Subcutaneous abdominal adipose tissue (tissue), 5 donors: ENCODE measurements at regions not wholly inside any gene's neighbourhood (a gene's known extent, or its start where the extent isn't known, plus 50 kb on each side); places are given as distances from the start of the nearest gene placed in this dataset.

Experiments
- H3K27ac ChIP-seq: one replicate; pipeline ENCODE4 v1.7.0; 2013; ENCODE audit warnings: low read depth, mild to moderate bottlenecking, inconsistent platforms, low read length, moderate library complexity
- H3K27me3 ChIP-seq, 5 donors: one replicate each; pipeline ENCODE4 v1.7.0; 2013; ENCODE audit warnings: low read length in 5 of 5, inconsistent platforms in 1 of 5; ENCODE audit not compliant: control insufficient read depth in 5 of 5, insufficient read depth in 4 of 5
- H3K36me3 ChIP-seq, 5 donors: one replicate each; pipeline ENCODE4 v1.7.0; 2013; ENCODE audit warnings: low read length in 5 of 5; ENCODE audit not compliant: control insufficient read depth in 5 of 5, insufficient read depth in 5 of 5
- H3K4me1 ChIP-seq, 5 donors: one replicate each; pipeline ENCODE4 v1.7.0; 2013; ENCODE audit warnings: low read length in 5 of 5, mild to moderate bottlenecking in 3 of 5, moderate library complexity in 1 of 5; ENCODE audit not compliant: control insufficient read depth in 5 of 5, insufficient read depth in 5 of 5
- H3K4me3 ChIP-seq, 5 donors: one replicate each; pipeline ENCODE4 v1.7.0; 2013; ENCODE audit warnings: low read length in 5 of 5, low read depth in 1 of 5
- H3K9ac ChIP-seq, 5 donors: one replicate each; pipeline ENCODE4 v1.7.0; 2013; ENCODE audit warnings: low read length in 5 of 5, mild to moderate bottlenecking in 4 of 5, moderate library complexity in 3 of 5
- H3K9me3 ChIP-seq, 5 donors: one replicate each; pipeline ENCODE4 v1.7.0; 2013; ENCODE audit warnings: low read length in 5 of 5; ENCODE audit not compliant: control insufficient read depth in 5 of 5
- donor health status: healthy.
- donor health status: healthy.
- donor health status: healthy.
- donor health status: healthy.
- donor health status: healthy.

GRCh38 chr10:28429573-28430216 lies 103.2 kb upstream of the WAC start:
- H3K36me3 ChIP-seq = no peaks in the 10 kb centered on the region
- H3K27me3 ChIP-seq = no peaks in the 10 kb centered on the region
- H3K9ac ChIP-seq = no peak overlapping the region
- peaks cover 0 to 2% (median 0%) of the 10 kb centered on the region in 5 donors for H3K9me3 ChIP-seq
- H3K27ac ChIP-seq = no peak overlapping the region
- peaks cover 3 to 7% (median 3%) of the 10 kb centered on the region in 5 donors for H3K4me1 ChIP-seq
- H3K4me3 ChIP-seq = no peak overlapping the region

GRCh38 chr10:28431139-28431538 lies 101.8 kb upstream of the WAC start:
- Histone ChIP-seq H3K4me1 (peaks cover 3 to 7% (median 3%) of the 10 kb centered on the region in 5 donors), H3K27ac (no peak overlapping the region), H3K4me3 (no peak overlapping the region), H3K27me3 (no peaks in the 10 kb centered on the region), H3K9me3 (peaks cover 0 to 2% (median 0%) of the 10 kb centered on the region in 5 donors), H3K9ac (no peak overlapping the region), H3K36me3 (no peaks in the 10 kb centered on the region)

- peak overlapping the region in 3 of 5 donors; percentile 22 to 50 (median 22) for H3K4me3 ChIP-seq
- H3K9ac ChIP-seq = no peak overlapping the region
- H3K4me1 ChIP-seq = peaks cover 3 to 7% (median 3%) of the 10 kb centered on the region in 5 donors
- H3K36me3 ChIP-seq = no peaks in the 10 kb centered on the region
- peaks cover 0 to 2% (median 0%) of the 10 kb centered on the region in 5 donors for H3K9me3 ChIP-seq
- no peak overlapping the region for H3K27ac ChIP-seq
- peaks cover 0 to 4% (median 0%) of the 10 kb centered on the region in 5 donors for H3K27me3 ChIP-seq
These were observed 100.7 kb upstream of the WAC start for GRCh38 chr10:28432210-28432676.

- peaks cover 3 to 7% (median 3%) of the 10 kb centered on the region in 5 donors for H3K4me1 ChIP-seq
- no peaks in the 10 kb centered on the region for H3K36me3 ChIP-seq
These were observed 98.9 kb upstream of the WAC start for GRCh38 chr10:28434063-28434462.

GRCh38 chr10:28442403-28442802 lies 90.5 kb upstream of the WAC start:
- peaks cover 0 to 6% (median 0%) of the 10 kb centered on the region in 5 donors for H3K4me1 ChIP-seq
- H3K36me3 ChIP-seq = no peaks in the 10 kb centered on the region
- H3K9me3 ChIP-seq = no peaks in the 10 kb centered on the region
- H3K9ac ChIP-seq = no peak overlapping the region
- no peak overlapping the region for H3K4me3 ChIP-seq
- H3K27ac ChIP-seq = no peak overlapping the region
- H3K27me3 ChIP-seq = peaks cover 0 to 3% (median 0%) of the 10 kb centered on the region in 5 donors

More at GRCh38 chr10:28434063-28434462, 98.9 kb upstream of the WAC start:
- Histone ChIP-seq H3K27me3 (peaks cover 0 to 6% (median 0%) of the 10 kb centered on the region in 5 donors), H3K9me3 (peaks cover 0 to 2% (median 0%) of the 10 kb centered on the region in 5 donors), H3K27ac (no peak overlapping the region), H3K4me3 (no peak overlapping the region), H3K9ac (no peak overlapping the region)

- Histone ChIP-seq H3K4me1 (peaks cover 0 to 6% (median 0%) of the 10 kb centered on the region in 5 donors), H3K4me3 (no peak overlapping the region), H3K36me3 (no peaks in the 10 kb centered on the region), H3K9ac (no peak overlapping the region), H3K9me3 (no peaks in the 10 kb centered on the region), H3K27me3 (peaks cover 0 to 3% (median 0%) of the 10 kb centered on the region in 5 donors), H3K27ac (no peak overlapping the region)
These were observed 88.9 kb upstream of the WAC start for GRCh38 chr10:28444031-28444430.

GRCh38 chr10:28445516-28445915 lies 87.4 kb upstream of the WAC start:
- peaks cover 0 to 3% (median 0%) of the 10 kb centered on the region in 5 donors for H3K27me3 ChIP-seq
- no peaks in the 10 kb centered on the region for H3K36me3 ChIP-seq
- H3K9me3 ChIP-seq = no peaks in the 10 kb centered on the region
- H3K4me1 ChIP-seq = peaks cover 0 to 6% (median 0%) of the 10 kb centered on the region in 5 donors
- H3K4me3 ChIP-seq = no peak overlapping the region
- H3K27ac ChIP-seq = no peak overlapping the region
- H3K9ac ChIP-seq = no peak overlapping the region

- Histone ChIP-seq H3K36me3 (no peaks in the 10 kb centered on the region), H3K4me3 (no peak overlapping the region), H3K9ac (no peak overlapping the region), H3K4me1 (peaks cover 0 to 6% (median 0%) of the 10 kb centered on the region in 5 donors), H3K27ac (no peak overlapping the region), H3K27me3 (no peaks in the 10 kb centered on the region), H3K9me3 (peaks cover 0 to 4% (median 0%) of the 10 kb centered on the region in 5 donors)
These were observed 83.5 kb upstream of the WAC start for GRCh38 chr10:28449382-28449781.

- Histone ChIP-seq H3K9ac (no peak overlapping the region), H3K4me3 (no peak overlapping the region), H3K9me3 (peaks cover 0 to 4% (median 0%) of the 10 kb centered on the region in 5 donors), H3K27me3 (no peaks in the 10 kb centered on the region), H3K4me1 (peaks cover 0 to 6% (median 0%) of the 10 kb centered on the region in 5 donors), H3K36me3 (no peaks in the 10 kb centered on the region), H3K27ac (no peak overlapping the region)
These were observed 83.0 kb upstream of the WAC start for GRCh38 chr10:28449926-28450325.

GRCh38 chr10:28453926-28454325 lies 79.0 kb upstream of the WAC start:
- no peaks in the 10 kb centered on the region for H3K36me3 ChIP-seq
- H3K4me3 ChIP-seq = no peak overlapping the region
- no peaks in the 10 kb centered on the region for H3K27me3 ChIP-seq
- H3K4me1 ChIP-seq = no peaks in the 10 kb centered on the region
- H3K9me3 ChIP-seq = peaks cover 0 to 4% (median 0%) of the 10 kb centered on the region in 5 donors
- no peak overlapping the region for H3K9ac ChIP-seq
- H3K27ac ChIP-seq = no peak overlapping the region
